Fibroblast of lung (primary cell): ENCODE measurements at regions not wholly inside any gene's neighbourhood (a gene's known extent, or its start where the extent isn't known, plus 50 kb on each side); places are given as distances from the start of the nearest gene placed in this dataset.
A peak's percentile ranks its signal among the peaks of the same experiment; 100 is the strongest.

Source experiments
- DNase-seq, 2 donors: peaks; one replicate each; pipeline versions ENCODE4 v3.0.0 to v3.0.0-alpha.2; 2010; ENCODE audit warnings: low read depth in 2 of 2
- H2AFZ ChIP-seq: 2 replicates; pipeline ENCODE4 v1.5.1; 2012; ENCODE audit warnings: low read length, control low read depth, inconsistent platforms
- H3K27ac ChIP-seq: 2 replicates; pipeline ENCODE4 v1.5.1; 2011; ENCODE audit warnings: low read length, control low read depth; ENCODE audit not compliant: insufficient read depth
- H3K27me3 ChIP-seq: 2 replicates; pipeline ENCODE4 v1.5.1; 2011; ENCODE audit warnings: mild to moderate bottlenecking, low read length; ENCODE audit not compliant: control insufficient read depth, insufficient read depth
- H3K36me3 ChIP-seq: 2 replicates; pipeline ENCODE4 v1.5.1; 2011; ENCODE audit warnings: low read length; ENCODE audit not compliant: control insufficient read depth, insufficient read depth
- H3K4me1 ChIP-seq: 2 replicates; pipeline ENCODE4 v1.5.1; 2011; ENCODE audit warnings: low read length; ENCODE audit not compliant: control insufficient read depth, insufficient read depth; ENCODE audit errors: extremely low read depth
- H3K4me2 ChIP-seq: 2 replicates; pipeline ENCODE4 v1.5.1; 2011; ENCODE audit warnings: low read length, control low read depth; ENCODE audit not compliant: insufficient read depth; ENCODE audit errors: extremely low read depth
- H3K4me3 ChIP-seq, 4 experiments: fragments of 200-600 bp in 1 of 4; sonication (generic) in 1 of 4; replicated peaks in 1 of 4; 2 replicates each; pipeline ENCODE4 v1.5.1; 2011 to 2016; ENCODE audit warnings: low read length in 4 of 4, low read depth in 3 of 4, mild to moderate bottlenecking in 3 of 4, control low read depth in 2 of 4, inconsistent platforms in 1 of 4, mixed read lengths in 1 of 4; ENCODE audit not compliant: insufficient read depth in 1 of 4; ENCODE audit errors: control extremely low read depth in 1 of 4
- H3K79me2 ChIP-seq: 2 replicates; pipeline ENCODE4 v1.5.1; 2012; ENCODE audit warnings: mild to moderate bottlenecking, low read length, inconsistent platforms; ENCODE audit not compliant: control insufficient read depth, insufficient read depth
- H3K9ac ChIP-seq: 2 replicates; pipeline ENCODE4 v1.5.1; 2011; ENCODE audit warnings: mild to moderate bottlenecking, low read length, control low read depth; ENCODE audit not compliant: insufficient read depth
- H3K9me3 ChIP-seq: 2 replicates; pipeline ENCODE4 v1.5.1; 2012; ENCODE audit warnings: low read depth, low read length; ENCODE audit not compliant: control insufficient read depth, insufficient read depth
- H4K20me1 ChIP-seq: 2 replicates; pipeline ENCODE4 v1.5.1; 2011; ENCODE audit warnings: low read length; ENCODE audit not compliant: control insufficient read depth, insufficient read depth; ENCODE audit errors: extremely low read depth
- EZH2 ChIP-seq: IDR thresholded peaks from 2 replicates; pipeline ENCODE4 v1.5.1; 2012; ENCODE audit warnings: low read length, control low read depth, mild to moderate bottlenecking; ENCODE audit errors: missing control alignments
- TF ChIP-seq, protein P1 (sequence below), 2 donors: IDR thresholded peaks in 1 of 2; conservative IDR thresholded peaks in 1 of 2; 1 replicate in 1 of 2; 2 replicates in 1 of 2; pipeline ENCODE4 v1.5.1; 2011 to 2012; ENCODE audit warnings: low read length in 2 of 2, control low read depth in 1 of 2, inconsistent platforms in 1 of 2, low read depth in 1 of 2, mild to moderate bottlenecking in 1 of 2

DNA sequence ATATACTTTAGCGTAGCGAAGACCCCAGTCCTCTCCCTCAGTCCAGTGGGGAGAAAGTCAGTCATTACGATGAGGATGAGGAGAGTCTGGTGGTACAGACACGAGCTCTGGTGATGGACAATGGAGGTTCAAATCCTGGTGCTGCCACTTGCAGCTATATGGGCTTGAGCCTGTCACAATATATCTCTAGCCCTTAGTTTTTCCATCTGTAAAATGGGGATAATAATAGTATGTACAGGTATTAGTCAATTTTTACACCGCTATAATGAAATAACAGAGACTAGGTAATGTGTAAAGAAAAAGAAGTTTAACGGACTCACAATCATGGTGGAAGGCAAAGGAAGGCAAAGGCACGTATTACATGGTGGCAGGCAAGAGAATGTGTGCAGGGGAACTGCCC is 237.9 kb downstream of the BCAS1 start:
- TF ChIP-seq EZH2: no peak
- TF ChIP-seq, protein P1, sequence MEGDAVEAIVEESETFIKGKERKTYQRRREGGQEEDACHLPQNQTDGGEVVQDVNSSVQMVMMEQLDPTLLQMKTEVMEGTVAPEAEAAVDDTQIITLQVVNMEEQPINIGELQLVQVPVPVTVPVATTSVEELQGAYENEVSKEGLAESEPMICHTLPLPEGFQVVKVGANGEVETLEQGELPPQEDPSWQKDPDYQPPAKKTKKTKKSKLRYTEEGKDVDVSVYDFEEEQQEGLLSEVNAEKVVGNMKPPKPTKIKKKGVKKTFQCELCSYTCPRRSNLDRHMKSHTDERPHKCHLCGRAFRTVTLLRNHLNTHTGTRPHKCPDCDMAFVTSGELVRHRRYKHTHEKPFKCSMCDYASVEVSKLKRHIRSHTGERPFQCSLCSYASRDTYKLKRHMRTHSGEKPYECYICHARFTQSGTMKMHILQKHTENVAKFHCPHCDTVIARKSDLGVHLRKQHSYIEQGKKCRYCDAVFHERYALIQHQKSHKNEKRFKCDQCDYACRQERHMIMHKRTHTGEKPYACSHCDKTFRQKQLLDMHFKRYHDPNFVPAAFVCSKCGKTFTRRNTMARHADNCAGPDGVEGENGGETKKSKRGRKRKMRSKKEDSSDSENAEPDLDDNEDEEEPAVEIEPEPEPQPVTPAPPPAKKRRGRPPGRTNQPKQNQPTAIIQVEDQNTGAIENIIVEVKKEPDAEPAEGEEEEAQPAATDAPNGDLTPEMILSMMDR (conservative IDR thresholded peaks at IDR 0.05 in 1 of 2, IDR thresholded peaks at IDR 0.05 in 1 of 2; ENCODE audit: low read depth in 1 of 2, low read length in 2 of 2): no peak
- no peaks in the 10 kb centered on the region for H3K36me3 ChIP-seq
- H3K9me3 ChIP-seq: no peaks in the 10 kb centered on the region
- no peak overlapping the region for H3K4me2 ChIP-seq
- no peak overlapping the region for H2AFZ ChIP-seq
- no peaks in the 10 kb centered on the region for H3K27me3 ChIP-seq
- peaks cover 6% of the 10 kb centered on the region for H3K4me1 ChIP-seq
- no peaks in the 10 kb centered on the region for H4K20me1 ChIP-seq
- H3K27ac ChIP-seq: no peak overlapping the region
- no peak overlapping the region for H3K4me3 ChIP-seq
- no peak for DNase-seq
- no peak overlapping the region for H3K9ac ChIP-seq
- no peaks in the 10 kb centered on the region for H3K79me2 ChIP-seq

DNA sequence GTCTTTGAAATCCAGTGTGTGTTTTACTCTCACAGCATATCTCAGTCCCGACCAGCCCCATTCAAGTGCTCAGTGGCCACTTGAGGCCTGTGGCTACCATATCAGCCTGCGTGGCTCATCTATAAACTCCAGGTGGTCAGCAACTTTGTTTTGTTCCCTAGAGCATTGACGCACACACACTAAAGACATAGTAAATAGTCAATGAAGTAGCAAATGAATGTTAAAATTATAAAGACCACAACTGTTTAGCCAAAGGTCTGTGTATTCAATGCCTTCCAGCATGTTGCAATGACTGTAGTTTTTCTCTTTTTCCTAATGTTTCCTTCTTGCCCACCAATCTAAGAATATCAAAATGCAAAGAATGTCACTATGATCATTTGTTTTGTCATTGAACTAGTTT is 238.2 kb upstream of the ZNF217 start:
- Histone ChIP-seq H3K36me3 (no peaks in the 10 kb centered on the region), H4K20me1 (no peaks in the 10 kb centered on the region), H3K27ac (no peak overlapping the region), H3K4me2 (no peak overlapping the region), H2AFZ (no peak overlapping the region), H3K9me3 (no peaks in the 10 kb centered on the region), H3K4me1 (peaks cover 10% of the 10 kb centered on the region), H3K79me2 (no peaks in the 10 kb centered on the region), H3K27me3 (no peaks in the 10 kb centered on the region), H3K4me3 (no peak overlapping the region), H3K9ac (no peak overlapping the region)
- no peak for TF ChIP-seq EZH2
- TF ChIP-seq, protein P1 (conservative IDR thresholded peaks at IDR 0.05 in 1 of 2, IDR thresholded peaks at IDR 0.05 in 1 of 2; ENCODE audit: low read depth in 1 of 2, low read length in 2 of 2): no peak
- peak in 1 of 2 donors; percentile 25 for DNase-seq

GRCh38 chr20:53831228-53831627 is 237.6 kb upstream of the ZNF217 start:
- TF ChIP-seq EZH2: no peak
- TF ChIP-seq, protein P1 (conservative IDR thresholded peaks at IDR 0.05 in 1 of 2, IDR thresholded peaks at IDR 0.05 in 1 of 2; ENCODE audit: low read depth in 1 of 2, low read length in 2 of 2): no peak
- no peak overlapping the region for H3K4me2 ChIP-seq
- H3K79me2 ChIP-seq: no peaks in the 10 kb centered on the region
- H3K4me3 ChIP-seq: no peak overlapping the region
- no peak overlapping the region for H2AFZ ChIP-seq
- H3K27ac ChIP-seq: peak overlapping the region; percentile 98
- H4K20me1 ChIP-seq: no peaks in the 10 kb centered on the region
- no peaks in the 10 kb centered on the region for H3K9me3 ChIP-seq
- H3K27me3 ChIP-seq: no peaks in the 10 kb centered on the region
- no peaks in the 10 kb centered on the region for H3K36me3 ChIP-seq
- peaks cover 10% of the 10 kb centered on the region for H3K4me1 ChIP-seq
- H3K9ac ChIP-seq: no peak overlapping the region
- DNase-seq: no peak
